ENCODE measurements at regions not wholly inside any gene's neighbourhood (a gene's known extent, or its start where the extent isn't known, plus 50 kb on each side); places are given as distances from the start of the nearest gene placed in this dataset.

DNA sequence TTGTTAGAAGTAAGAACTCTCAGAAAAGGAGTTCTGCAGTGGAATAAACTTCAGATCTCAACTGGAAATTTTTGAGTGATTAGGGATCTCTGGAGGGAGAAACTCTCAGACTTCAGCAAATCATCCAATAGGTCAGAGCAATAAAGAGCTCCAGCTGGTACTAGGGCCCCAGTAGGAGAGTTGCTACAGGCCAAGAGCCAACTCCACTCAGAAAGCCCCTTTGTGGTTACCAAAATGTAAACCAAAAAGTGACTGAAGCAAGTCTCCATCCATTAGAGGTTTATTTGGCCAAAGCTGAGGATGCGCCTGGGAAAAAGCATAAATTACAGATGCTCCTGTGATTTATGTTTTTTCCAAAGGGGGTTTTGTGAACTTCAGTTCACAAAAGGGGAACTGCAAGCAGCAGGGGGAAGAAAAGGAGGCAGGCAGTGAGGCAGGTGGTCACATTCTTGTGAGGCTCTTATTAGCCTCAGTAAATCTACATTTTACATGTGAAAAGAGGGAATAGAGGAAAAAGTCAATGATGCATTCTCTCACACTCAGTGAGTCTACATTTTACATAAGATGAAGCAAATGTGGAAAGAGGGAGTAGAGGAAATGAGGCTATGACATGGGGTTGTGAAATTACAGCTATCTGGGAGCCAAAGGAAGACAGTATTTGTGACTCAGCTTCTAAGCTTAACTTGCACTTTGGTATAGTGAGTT lies 92.4 kb upstream of the DAZL start:
- DNase-seq, result no peak
- intact Hi-C loops (cut with DNase I; ENCODE audit: low total_unique reads) (no loop called here), in situ Hi-C loops (cut with MboI; ENCODE audit: low pct_ligation_motif_present in 1 of 4, low pct_unique_long_range_greater_than_20kb in 1 of 4, low sequenced_read_pairs in 3 of 4) (no loop called here)
- H3K36me3 ChIP-seq, result no peaks in the 10 kb centered on the region
- H3K4me1 ChIP-seq, result no peaks in the 10 kb centered on the region
- H3K9me3 ChIP-seq, result no peaks in the 10 kb centered on the region
- TF ChIP-seq EP300 (IDR thresholded peaks at IDR 0.05; ENCODE audit: low read depth) (no peak), POLR2A (IDR thresholded peaks at IDR 0.05) (no peak), POLR2AphosphoS5 (IDR thresholded peaks at IDR 0.05) (no peak)
- TF ChIP-seq, protein P1, sequence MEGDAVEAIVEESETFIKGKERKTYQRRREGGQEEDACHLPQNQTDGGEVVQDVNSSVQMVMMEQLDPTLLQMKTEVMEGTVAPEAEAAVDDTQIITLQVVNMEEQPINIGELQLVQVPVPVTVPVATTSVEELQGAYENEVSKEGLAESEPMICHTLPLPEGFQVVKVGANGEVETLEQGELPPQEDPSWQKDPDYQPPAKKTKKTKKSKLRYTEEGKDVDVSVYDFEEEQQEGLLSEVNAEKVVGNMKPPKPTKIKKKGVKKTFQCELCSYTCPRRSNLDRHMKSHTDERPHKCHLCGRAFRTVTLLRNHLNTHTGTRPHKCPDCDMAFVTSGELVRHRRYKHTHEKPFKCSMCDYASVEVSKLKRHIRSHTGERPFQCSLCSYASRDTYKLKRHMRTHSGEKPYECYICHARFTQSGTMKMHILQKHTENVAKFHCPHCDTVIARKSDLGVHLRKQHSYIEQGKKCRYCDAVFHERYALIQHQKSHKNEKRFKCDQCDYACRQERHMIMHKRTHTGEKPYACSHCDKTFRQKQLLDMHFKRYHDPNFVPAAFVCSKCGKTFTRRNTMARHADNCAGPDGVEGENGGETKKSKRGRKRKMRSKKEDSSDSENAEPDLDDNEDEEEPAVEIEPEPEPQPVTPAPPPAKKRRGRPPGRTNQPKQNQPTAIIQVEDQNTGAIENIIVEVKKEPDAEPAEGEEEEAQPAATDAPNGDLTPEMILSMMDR (IDR thresholded peaks at IDR 0.05), result no peak
- H3K27ac ChIP-seq, result no peak overlapping the region
- 84% methylated on average over 1 of the region's 1 CpG; no CpG with 5 or more reads in 1 of the 2 donors for WGBS, 2 donors (ENCODE audit: low coverage in 1 of 2)
- H3K4me3 ChIP-seq, result no peak overlapping the region
- H3K27me3 ChIP-seq, result no peaks in the 10 kb centered on the region

DNA sequence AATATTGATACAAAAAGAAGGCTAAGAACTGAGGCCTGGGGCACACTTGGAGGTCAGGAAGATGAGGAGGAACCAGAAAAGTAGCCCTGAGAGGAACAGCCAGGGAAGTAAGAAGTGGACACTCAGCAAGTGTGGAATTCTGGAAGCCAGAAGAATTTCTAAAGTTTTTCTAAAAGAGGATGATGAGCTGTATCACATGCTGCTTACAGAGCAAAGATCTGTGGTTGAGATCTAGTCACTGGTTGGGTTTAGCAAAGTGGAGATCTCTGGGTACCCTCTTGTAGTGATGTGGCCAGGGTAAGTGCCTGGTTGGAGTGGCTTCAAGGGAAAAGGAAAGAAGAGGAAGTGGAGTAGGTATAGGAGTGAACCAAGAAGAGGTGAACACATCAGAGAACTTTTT lies 95.4 kb upstream of the DAZL start:
- in situ Hi-C loops (cut with MboI; ENCODE audit: low pct_ligation_motif_present in 1 of 4, low pct_unique_long_range_greater_than_20kb in 1 of 4, low sequenced_read_pairs in 3 of 4) (no loop called here), intact Hi-C loops (cut with DNase I; ENCODE audit: low total_unique reads) (no loop called here)
- no peak overlapping the region for H3K4me3 ChIP-seq
- no peaks in the 10 kb centered on the region for H3K36me3 ChIP-seq
- no peak for DNase-seq
- no peaks in the 10 kb centered on the region for H3K27me3 ChIP-seq
- H3K4me1 ChIP-seq, result no peaks in the 10 kb centered on the region
- H3K27ac ChIP-seq, result no peak overlapping the region
- H3K9me3 ChIP-seq, result no peaks in the 10 kb centered on the region
- TF ChIP-seq EP300 (IDR thresholded peaks at IDR 0.05; ENCODE audit: low read depth) (no peak), POLR2A (IDR thresholded peaks at IDR 0.05) (no peak), POLR2AphosphoS5 (IDR thresholded peaks at IDR 0.05) (no peak)
- TF ChIP-seq, protein P1 (IDR thresholded peaks at IDR 0.05), result no peak

DNA sequence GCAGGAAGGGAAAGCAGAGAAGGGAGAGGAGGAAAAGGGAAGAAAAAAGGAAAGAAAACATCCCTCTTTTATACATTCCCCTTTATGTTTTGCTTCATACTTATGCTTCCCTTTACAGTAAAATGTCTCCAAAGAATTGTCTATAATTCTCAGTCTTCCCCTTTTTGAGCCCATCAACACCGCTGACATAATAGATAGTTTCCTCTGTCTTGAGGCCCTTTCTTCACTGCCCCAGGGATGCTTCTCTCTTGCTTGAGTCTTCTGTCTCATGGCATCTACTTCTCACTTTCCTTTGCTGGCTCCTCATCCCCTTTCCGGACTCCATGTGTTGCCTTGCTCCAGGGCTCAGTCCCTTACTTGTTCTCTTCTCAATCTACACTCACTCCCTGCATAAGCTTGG lies 99.7 kb upstream of the DAZL start:
- H3K4me3 ChIP-seq, result no peak overlapping the region
- in situ Hi-C loops (cut with MboI; ENCODE audit: low pct_ligation_motif_present in 1 of 4, low pct_unique_long_range_greater_than_20kb in 1 of 4, low sequenced_read_pairs in 3 of 4), result no loop called here
- TF ChIP-seq, protein P1 (IDR thresholded peaks at IDR 0.05), result no peak
- TF ChIP-seq EP300 (IDR thresholded peaks at IDR 0.05; ENCODE audit: low read depth) (no peak), POLR2AphosphoS5 (IDR thresholded peaks at IDR 0.05) (no peak), POLR2A (IDR thresholded peaks at IDR 0.05) (no peak)
- no peak overlapping the region for H3K27ac ChIP-seq
- H3K27me3 ChIP-seq, result no peaks in the 10 kb centered on the region
- WGBS, 2 donors (ENCODE audit: low coverage in 1 of 2), result 79 to 86% methylated on average over 2 of the region's 2 CpGs
- H3K36me3 ChIP-seq, result no peaks in the 10 kb centered on the region
- H3K4me1 ChIP-seq, result no peaks in the 10 kb centered on the region
- no peak for DNase-seq
- no peaks in the 10 kb centered on the region for H3K9me3 ChIP-seq
- intact Hi-C loops (cut with DNase I; ENCODE audit: low total_unique reads), result no loop called here

DNA sequence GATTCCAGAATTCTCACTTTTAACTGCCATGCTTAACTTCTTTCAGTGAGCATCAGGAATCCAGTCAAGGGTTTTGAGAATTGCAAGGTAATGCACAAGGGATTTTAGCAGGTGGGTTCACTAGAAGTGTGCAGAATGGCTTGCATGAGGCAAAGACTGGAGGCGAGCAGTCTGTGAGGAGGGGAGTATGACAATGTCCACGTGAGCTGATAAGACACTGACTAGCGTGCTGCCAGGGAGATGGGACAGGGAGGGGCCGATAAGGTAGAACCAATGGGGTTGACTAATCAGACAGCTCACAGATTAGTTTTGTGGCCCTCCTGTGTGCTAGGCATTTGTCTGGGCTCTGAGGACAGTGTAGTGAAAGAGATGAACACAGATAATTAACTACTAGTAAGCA lies 102.0 kb upstream of the DAZL start:
- TF ChIP-seq EP300 (IDR thresholded peaks at IDR 0.05; ENCODE audit: low read depth), result no peak
- no peak for TF ChIP-seq POLR2A (IDR thresholded peaks at IDR 0.05)
- TF ChIP-seq, protein P1 (IDR thresholded peaks at IDR 0.05), result no peak
- TF ChIP-seq POLR2AphosphoS5 (IDR thresholded peaks at IDR 0.05), result no peak
- no peak for DNase-seq
- no peaks in the 10 kb centered on the region for H3K9me3 ChIP-seq
- no peaks in the 10 kb centered on the region for H3K4me1 ChIP-seq
- intact Hi-C loops (cut with DNase I; ENCODE audit: low total_unique reads) (no loop called here), in situ Hi-C loops (cut with MboI; ENCODE audit: low pct_ligation_motif_present in 1 of 4, low pct_unique_long_range_greater_than_20kb in 1 of 4, low sequenced_read_pairs in 3 of 4) (no loop called here)
- no peak overlapping the region for H3K4me3 ChIP-seq
- H3K27me3 ChIP-seq, result no peaks in the 10 kb centered on the region
- no peak overlapping the region for H3K27ac ChIP-seq
- WGBS, 2 donors (ENCODE audit: low coverage in 1 of 2), result 31 to 80% methylated on average over 1 to 4 of the region's 4 CpGs
- H3K36me3 ChIP-seq, result no peaks in the 10 kb centered on the region

All from transverse colon (tissue), 4 donors.